ENCODE measurements at regions not wholly inside any gene's neighbourhood (a gene's known extent, or its start where the extent isn't known, plus 50 kb on each side); places are given as distances from the start of the nearest gene placed in this dataset.
A peak's percentile ranks its signal among the peaks of the same experiment; 100 is the strongest.

DNA sequence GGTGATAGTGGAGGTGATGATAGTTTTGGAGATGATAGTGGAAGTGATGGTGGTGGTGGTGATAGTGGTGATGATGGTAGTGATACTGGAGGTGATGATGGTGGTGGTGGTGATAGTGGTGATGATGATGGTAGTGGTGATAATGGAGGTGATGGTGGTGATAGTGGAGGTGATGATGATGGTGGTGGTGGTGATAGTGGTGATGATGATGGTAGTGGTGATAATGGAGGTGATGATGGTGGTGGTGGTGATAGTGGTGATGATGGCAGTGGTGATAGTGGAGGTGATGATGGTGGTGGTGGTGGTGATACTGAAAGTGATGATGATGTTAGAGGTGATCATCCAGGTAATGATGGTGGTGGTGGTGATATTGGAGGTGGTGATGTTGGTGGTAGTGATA, 570.0 kb upstream of the TMEM132C start:
- DNase-seq: no peak

DNA sequence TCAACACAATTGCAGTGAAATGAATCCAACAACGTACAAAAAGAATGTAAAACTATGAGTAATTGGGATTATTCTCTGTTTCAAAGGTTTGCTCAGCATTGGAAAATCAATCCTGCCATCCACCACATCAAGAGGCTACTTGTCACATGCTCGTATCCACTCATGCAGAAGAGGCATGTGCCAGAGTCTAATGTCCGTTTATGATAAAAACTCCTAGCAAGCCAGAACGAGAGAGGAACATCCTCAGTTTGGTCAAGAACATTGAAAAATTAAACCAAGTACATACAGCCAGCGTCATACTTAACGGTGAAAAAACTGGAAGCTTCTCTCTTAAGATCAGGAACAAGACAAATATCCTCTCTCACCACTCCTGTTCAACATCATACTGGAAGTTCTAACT, 563.9 kb upstream of the TMEM132C start:
- DNase-seq: no peak

DNA sequence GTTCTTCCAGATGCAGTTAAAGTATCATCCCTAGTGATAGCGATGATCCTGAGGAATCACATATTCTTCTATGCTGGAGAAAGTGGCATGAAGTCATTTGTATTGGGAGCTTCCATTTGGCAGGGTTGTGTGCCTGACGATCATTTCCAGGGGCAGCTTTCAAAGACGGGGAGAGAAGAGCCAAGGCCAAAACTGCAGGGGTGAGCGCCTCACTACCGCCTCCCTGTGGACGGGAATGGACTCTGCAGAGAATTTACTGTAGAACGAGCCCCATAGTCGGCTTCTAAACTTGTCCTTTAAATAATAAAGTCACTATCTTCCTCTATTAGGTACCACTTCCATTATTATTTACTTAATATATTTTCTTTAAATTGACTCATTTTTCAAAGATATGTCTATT, 555.9 kb upstream of the TMEM132C start:
- DNase-seq: peak in 1 of 2 donors; percentile 1

DNA sequence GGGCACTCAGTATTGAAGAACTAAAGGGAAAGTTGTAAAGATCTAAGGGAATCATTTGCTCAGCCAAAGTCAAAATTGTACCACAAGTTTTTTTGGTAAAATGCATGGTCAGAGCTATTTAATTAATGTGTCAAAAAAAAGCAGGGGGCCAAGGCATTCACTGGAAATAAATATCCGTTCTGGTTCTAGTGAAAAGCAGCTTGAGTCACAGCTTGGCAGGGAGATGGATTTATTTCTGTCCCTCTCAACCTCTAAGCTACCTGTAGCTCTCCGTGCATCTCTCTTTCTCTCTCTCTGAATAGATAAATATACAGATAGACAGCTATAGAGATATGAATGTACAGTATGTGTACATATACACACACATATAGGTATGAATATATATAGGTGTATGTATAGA, 554.4 kb upstream of the TMEM132C start:
- no peak for DNase-seq

DNA sequence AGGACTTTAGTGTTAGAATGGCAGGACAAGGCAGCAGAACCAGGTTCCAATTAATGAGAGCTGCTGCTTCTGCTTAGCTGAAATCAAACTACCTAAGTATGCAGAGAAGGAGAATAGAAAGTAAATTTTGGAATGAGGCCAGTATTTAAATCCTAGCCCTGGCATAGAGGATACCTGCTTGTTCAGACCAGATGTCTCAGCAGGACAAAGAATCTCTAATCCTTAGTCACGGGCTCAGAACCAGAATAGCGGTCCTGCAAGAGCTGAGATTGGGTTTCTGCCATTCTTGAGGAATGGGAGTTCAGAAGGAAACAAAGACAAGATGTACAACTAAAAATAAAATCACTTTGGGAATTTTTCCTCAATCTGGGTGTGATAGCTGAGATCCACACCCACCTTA, 550.8 kb upstream of the TMEM132C start:
- no peak for DNase-seq

DNA sequence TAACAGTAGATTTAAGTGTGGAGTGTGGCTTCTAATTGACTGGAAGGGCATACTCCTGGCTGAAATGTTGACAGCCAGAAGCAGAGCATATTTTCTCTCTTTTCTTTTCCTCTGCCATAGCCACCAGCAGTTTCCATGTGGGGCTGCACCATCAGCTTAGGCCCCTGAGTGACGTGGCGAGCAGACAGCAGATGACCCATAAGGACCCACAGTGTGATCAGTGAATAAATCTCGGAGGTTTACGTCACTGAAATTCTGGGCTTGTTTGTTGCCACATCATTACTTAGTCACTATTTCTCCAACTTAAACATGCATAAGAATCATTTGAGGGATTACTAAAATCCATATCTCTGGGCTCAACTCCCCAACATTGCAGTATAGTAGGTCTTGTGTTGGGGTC, 549.7 kb upstream of the TMEM132C start:
- no peak for DNase-seq

DNA sequence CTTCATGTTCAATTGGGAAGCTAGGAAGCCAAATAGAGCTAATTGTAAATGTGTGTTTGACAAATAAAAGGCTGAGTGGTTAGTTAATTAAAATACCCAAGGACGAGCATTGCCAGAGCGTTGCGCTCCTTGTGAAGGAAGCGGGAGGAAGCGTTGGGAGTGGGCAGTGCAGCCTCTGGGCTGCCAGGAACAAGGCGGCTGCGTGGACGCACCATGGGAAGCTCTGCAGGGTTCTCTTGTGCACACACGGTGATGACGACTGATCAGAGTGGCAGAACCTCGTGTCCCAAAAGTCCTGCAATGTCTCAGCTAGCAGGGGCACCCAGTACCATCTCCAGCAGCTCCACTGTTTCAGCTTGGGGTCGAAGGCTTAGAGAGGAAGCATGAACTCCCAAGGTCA, 546.6 kb upstream of the TMEM132C start:
- DNase-seq: no peak

DNA sequence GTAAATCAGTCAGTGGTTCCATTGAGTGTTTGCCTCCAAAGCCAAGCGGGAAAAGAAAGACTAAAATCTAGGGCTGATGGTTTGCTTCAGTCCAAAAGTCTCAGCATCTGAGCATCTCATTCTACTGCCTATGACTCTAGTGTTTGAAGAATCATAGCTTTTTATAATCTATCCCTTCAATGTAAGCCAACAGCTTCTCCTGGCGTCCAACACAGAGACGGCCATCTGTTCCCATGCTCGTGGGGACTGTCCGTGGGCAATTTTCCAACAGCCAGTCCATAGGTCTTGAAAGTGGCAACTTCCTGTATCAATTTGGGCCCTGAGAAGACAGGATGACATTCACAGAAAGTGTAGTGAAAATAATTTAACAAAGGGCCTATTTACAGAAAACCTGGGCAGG, 544.4 kb upstream of the TMEM132C start:
- no peak for DNase-seq

DNA sequence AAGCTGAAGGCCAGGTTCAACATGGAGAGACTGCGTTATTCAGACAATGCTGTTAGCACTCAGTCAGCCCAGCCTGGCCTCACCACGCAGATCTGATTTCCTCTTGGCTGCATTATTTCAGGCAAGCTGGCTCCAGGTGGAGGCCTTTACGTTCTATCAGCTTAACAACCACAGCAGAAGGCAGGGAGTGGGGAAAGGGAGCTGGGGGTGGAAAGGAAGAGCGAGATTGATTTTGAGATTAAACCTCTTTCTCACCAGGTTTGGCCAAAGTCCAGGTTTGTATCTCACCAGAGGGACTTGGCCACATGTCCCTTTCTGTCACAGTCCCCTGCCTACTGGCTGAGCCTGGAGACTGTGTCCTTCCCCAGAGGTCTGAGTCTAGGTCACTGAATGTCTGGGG, 543.7 kb upstream of the TMEM132C start:
- no peak for DNase-seq

DNA sequence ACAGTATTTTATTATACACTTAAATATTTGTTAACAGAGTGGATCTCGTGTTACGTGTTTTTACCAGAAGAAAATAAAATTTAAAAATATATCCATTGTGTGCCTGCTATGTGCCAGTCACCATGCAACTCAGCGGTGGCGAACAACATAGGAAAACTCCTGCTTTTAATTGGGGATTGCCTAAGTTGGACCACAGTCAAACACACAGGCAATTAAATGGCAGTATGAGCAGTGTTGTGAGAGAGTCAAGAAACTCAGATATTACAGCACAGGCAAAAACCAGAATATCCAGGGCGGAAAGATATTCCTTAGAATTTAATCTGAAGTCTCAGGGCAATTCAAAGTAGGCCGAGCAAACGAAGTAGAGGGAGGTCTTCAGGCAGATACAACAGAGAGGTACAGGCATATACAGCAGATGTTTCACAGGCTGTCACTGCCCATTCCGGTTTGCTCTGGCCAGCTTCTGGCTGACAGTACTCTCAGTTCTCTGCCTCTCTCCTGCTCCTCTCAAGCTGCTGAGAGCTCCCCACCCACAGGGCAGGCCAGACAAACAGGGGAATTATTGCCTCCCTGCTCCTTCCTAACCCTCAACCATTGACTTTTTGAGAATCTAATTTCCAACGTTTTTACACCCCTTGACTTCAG, 540.2 kb upstream of the TMEM132C start:
- no peak for DNase-seq

DNA sequence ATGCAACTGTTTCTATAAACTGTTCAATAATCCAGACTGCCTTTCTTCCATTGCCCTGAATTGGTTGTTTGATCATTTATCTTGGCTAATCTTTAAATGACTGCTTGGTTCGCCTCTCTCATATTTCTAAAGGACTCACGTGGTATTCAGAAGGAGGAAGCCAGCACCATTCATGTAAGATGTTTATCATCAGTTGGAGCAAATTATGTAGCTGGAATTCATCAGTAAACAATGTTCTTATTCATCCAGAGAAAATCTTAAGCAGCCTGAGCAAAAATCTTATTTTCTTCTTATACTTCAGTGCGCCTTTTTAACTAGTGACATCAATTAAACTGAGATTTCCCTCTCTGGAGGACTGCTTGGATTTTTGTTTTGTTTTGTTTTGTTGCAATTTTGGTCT, 538.7 kb upstream of the TMEM132C start:
- no peak for DNase-seq

DNA sequence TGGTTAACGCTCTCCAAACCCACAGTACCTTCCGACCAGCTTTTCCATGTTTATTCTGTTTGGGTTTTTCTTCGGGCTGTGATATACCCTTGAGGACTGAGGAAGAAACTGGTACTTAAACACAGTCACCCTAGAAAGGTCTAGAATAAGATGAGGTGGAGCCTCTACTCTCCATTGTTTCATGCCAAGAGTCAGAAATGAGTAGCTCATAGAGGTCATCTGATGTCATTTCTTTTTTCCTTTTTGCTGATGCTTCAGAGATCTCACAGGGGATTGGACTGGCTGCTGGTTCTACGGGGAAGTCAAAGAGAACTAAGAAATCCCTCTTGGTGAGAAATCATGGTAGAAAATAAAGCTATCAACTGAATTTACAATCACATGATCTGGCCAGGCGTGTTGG, 538.2 kb upstream of the TMEM132C start:
- no peak for DNase-seq

DNA sequence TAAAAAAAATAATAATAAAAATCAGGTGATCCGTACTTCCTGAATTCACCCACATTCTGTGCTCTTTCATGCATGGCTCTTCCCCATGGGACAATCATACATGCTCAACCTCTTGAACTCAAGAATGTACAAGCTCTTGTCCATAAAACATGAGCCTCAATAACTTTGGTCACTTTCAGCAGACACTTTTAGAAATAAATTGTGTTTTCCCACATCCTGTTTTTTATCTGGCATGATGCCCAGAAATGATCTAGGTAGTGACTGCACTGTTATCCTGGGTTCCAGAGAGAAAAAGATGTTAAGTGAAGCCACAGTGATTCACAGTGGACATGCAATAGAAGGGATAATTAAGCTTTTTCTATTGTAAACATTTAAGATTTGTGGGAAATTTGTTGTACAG, 537.6 kb upstream of the TMEM132C start:
- DNase-seq: no peak

DNA sequence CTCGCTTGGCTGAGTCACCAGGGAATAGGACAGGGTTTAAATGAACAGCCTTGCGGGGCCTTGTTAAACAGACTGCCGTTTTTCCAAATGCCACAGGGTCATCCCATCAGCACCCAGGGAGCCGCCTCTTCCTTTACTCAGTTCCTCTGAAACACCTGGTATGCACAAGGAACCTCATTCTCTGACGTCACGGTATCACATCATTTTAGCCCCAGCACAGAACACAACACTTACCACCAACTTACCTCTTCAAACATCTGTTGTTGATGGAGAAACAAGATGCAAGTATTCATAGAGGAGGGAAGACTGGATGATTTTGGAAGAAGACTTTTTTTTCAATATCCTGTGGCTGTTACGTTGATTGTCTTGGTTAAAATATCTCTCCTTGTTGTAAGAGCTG, 535.3 kb upstream of the TMEM132C start:
- DNase-seq: no peak

DNA sequence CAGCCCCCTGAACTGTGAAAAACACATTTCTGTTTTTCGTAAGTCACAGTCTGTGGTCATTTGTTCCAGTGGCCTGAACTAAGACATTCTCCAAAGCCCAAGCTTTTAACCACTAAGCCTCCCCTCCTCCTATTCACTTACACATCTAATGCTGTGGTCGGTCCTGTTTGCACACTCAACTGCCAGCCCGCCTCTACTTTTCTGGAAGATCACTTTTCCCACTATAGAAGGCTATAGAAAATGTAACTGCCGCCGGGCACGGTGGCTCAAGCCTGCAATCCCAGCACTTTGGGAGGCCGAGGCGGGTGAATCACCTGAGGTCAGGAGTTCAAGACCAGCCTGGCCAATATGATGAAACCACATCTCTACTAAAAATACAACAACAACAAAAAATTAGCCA, 524.7 kb upstream of the TMEM132C start:
- DNase-seq: no peak

DNA sequence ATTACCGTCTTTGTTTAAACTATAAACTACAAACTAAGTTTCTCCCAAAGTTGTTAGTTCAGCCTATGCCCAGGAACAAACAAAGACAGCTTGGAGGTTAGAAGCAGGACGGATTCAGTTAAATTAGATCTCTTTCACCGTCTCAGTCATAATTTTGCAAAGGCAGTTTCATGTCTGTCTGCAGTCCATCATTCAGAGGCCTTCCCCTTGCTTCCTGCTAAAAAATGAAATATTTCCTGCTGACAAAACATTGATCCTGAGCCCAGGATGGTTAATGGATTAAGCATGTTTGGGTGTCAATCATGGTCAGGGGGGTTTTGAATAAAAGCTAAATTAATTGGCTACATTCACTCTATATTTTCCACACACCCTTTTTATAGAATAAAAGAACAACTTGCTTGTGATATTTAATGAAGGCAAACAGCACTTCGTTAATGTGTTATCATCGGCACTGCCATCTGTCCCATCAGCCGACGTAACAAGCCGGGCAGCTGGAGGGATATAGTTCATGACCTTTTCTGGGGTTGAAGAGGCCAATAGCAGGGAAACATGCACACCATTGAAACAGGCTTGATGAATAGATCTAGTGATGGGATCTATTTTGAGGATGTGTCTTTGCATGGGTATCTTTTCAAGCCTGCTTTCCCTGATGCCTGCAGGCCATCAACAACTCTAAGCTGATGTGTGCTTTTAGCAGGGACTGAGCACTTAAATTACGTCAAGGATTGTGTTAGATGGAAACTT, 521.3 kb upstream of the TMEM132C start:
- no peak for DNase-seq

DNA sequence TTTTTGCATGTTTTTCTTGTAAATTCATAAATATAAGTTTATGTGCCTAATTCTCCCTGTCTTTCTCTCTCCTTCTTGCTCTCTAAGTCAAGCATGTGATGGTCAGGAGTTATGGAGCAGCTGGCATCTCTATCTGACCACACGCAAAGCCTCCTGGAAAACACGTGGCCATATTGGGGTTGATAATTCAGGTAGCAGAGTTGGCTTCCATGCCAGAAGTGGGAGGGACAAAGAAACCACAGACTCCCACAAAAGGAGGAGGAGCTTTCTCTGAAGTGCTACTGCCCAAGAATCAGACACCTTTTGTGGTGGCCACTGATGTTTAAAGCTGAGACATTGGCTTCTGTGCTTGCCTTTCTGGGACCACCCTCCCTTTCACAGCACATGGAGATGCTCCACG, 517.6 kb upstream of the TMEM132C start:
- DNase-seq: no peak

DNA sequence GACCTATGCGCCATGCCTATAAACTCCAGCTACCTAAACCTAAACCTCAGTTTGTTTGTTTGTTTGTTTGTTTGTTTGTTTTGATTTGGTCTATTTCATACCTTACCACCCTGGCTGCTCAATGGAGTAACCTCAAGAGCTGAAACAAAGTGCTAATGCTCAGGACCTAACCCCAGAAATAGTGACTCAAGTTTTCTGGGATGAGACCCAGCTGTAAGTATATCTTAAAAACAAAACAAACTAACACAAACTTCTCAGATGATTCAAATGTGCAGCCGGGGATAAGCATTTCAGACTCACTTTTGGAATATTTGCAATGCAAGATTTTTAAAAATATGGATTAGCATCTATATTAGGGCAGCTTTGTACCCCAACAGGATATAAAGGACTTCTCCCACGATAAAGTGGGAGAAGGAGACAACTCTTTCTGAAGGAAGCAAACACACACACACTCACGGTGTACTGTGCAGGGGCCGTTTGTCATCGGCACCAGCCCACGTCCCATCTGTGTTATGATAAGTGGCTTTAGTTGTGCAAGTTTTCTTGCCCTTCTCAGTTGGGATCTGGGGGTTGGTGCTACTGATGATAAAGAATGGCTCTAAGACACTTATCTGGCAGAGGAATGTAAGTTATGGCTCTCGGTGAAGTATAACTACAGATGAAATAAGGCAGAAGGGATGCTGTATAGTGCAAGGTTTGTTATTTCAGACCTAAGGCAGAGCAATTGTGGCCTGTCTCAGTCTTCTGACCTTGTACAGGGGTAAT, 516.7 kb upstream of the TMEM132C start:
- DNase-seq: no peak

DNA sequence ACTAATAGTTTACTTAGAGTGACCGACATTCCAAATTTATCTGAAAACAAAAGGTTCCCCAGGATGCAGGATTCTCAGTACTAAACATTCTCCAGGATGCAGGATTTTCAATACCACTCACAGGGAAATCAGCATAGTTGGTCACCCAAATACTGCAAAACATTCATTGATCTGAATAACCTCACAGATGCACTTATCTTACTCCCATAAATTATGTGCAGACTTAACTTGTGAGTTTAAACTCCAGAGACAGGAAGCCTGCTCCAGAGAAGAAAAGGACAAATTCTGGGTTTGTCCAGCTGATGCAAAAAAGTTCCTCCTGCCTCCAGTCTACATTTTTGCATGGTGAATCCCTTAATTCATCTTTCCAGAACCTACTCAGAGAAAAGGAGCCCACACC, 514.2 kb upstream of the TMEM132C start:
- DNase-seq: no peak

DNA sequence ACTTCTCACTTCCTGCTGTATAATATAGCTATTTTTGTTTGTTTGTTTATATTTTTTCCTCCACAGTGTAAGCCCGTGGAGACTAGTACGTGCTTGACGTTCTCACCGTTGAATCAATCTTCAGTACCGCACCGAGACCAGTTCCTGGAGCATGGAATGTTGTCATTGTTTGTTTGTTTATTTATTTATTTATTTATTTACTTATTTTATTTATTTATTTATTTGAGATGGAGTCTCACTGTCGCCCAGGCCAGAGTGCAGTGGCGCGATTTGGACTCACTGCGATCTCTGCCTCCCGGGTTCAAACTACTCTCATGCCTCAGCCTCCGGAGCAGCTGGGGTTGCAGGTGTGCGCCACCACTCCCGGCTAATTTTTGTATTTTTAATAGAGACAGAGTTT, 506.6 kb upstream of the TMEM132C start:
- no peak for DNase-seq

DNA sequence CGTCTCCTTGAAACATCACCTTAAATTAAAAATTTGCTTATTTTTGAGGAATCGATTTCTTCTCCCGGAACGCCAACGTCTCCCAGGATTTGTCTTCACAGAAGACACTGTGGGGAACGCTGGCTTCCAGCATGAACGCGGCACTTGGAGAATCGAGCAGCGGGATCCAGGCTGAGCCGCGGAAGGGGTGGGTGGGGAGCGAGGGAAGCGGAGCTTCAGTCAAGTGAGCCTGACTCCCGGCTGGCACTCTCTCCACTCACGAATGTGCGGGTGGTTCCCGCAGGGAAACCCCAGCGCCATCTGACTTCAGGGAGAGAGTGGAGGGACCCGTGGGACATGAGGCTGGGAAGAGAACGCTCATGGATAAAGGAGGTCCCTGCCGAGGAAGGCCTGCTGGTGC, 506.0 kb upstream of the TMEM132C start:
- DNase-seq: no peak

DNA sequence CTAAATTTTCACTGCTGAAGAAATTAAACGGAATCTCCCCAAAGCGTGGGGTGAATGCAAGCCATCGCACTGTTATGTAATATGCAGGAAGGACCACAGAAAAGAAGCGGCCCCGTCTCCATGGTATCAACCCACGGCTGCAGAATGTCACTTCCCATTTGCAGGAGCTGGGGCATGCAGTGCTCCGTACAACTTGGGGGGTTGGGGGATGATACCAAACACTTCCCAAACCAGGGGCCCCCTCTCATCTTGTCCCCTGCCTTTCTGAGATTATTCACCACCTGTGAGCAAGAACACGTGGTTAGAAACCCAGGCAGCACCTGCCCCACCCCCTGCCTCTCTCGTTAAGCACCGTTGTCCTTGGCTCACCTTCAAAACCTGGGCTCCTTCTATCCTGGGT, 505.1 kb upstream of the TMEM132C start:
- DNase-seq: no peak

DNA sequence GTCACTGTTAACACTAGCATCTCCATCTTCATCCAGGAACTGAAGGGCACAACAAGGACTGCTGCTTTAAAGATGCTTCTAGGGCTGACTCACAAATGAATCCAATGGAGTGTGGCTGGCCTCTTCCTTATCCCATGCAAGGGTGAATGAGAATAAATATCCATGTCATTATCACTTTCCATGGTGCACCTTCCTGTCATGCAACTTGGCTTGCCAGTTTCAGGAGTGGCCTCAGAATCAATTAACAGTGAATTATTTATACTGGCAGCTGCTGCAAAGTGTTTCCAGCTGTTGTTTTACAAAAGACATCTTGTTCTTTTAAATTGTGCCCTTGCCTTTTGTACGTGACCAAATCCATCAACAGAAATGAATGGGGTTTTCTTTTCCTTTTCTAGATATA, 499.3 kb upstream of the TMEM132C start:
- DNase-seq: no peak

DNA sequence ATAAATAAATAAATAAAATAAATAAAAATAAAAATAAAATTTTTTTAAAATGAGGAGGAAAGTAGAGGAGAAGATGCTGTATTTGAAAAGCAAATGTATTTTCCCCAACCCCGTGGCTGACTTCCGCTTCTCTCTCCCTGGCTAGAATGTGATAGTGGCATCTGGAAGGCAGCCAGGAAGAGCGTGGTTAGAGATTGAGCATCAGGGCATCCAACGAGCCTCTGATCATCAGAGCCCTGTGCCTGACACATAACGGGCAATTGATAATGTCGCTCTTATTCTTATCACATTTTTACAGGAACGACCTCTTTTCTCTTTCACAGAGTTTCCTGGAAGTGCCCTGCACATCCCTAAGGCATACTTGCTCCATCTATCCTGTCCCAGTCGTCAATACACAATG, 496.9 kb upstream of the TMEM132C start:
- no peak for DNase-seq

Data from stimulated activated CD4-positive, alpha-beta T cell treated with anti-CD3 and anti-CD28 coated beads, Interleukin-2, amount 100 ng/mL, for 24 hours (primary cell).